H1 (cell line): ENCODE measurements at regions not wholly inside any gene's neighbourhood (a gene's known extent, or its start where the extent isn't known, plus 50 kb on each side); places are given as distances from the start of the nearest gene placed in this dataset.

ENCODE experiments used
- CTCF ChIA-PET: fragments of 300-600 bp; sonication (Branson Sonifier 250); formaldehyde crosslinking; loops from one replicate; lab custom pipeline; 2021; ENCODE audit not compliant: partially characterized antibody; lab: Charles Lee
- POLR2A ChIA-PET: fragments of 300-600 bp; sonication (Branson Sonifier 250); formaldehyde crosslinking; loops from one replicate; lab custom pipeline; 2021; ENCODE audit warnings: inconsistent platforms; ENCODE audit not compliant: partially characterized antibody; lab: Charles Lee
- DNase-seq, 2 experiments: peaks; one replicate each; pipeline versions ENCODE4 v3.0.0 to v3.0.0-alpha.2; 2010 to 2022; ENCODE audit warnings: low spot score in 2 of 2, low read depth in 1 of 2, mixed read lengths in 1 of 2
- FAIRE-seq: peaks from 2 replicates; lab custom pipeline; 2011; peaks lifted over from hg19 to GRCh38; lab: Jason Lieb, UNC
- H2AFZ ChIP-seq: 2 replicates; pipeline ENCODE4 v1.8.1; 2012; ENCODE audit warnings: low read length, inconsistent platforms
- H2AK5ac ChIP-seq: 2 replicates; pipeline ENCODE4 v1.6.1; 2013; ENCODE audit warnings: low read depth, low read length
- H2BK120ac ChIP-seq: replicated peaks from 2 replicates; pipeline ENCODE3; 2013; ENCODE audit warnings: low read depth, low read length, inconsistent platforms
- H2BK12ac ChIP-seq: 2 replicates; pipeline ENCODE4 v1.6.1; 2013; ENCODE audit warnings: low read depth, low read length
- H2BK15ac ChIP-seq: 2 replicates; pipeline ENCODE4 v1.6.1; 2013; ENCODE audit warnings: low read length
- H2BK20ac ChIP-seq: 2 replicates; pipeline ENCODE4 v1.6.1; 2013; ENCODE audit warnings: low read length
- H2BK5ac ChIP-seq: 2 replicates; pipeline ENCODE4 v1.6.1; 2013; ENCODE audit warnings: low read depth, low read length
- H3K14ac ChIP-seq: 2 replicates; pipeline ENCODE4 v1.6.1; 2013; ENCODE audit warnings: inconsistent platforms; ENCODE audit not compliant: insufficient read length
- H3K18ac ChIP-seq: 2 replicates; pipeline ENCODE4 v1.6.1; 2013; ENCODE audit warnings: low read length; ENCODE audit errors: extremely low read depth
- H3K23ac ChIP-seq: 2 replicates; pipeline ENCODE4 v1.6.1; 2013; ENCODE audit warnings: inconsistent platforms; ENCODE audit not compliant: insufficient read length
- H3K23me2 ChIP-seq: 2 replicates; pipeline ENCODE4 v1.6.1; 2013; ENCODE audit warnings: low read depth, low read length
- H3K27ac ChIP-seq: 2 replicates; pipeline ENCODE4 v1.6.1; 2011; ENCODE audit warnings: low read depth, low read length, inconsistent platforms
- H3K27me3 ChIP-seq, 4 experiments: replicated peaks in 1 of 4; 1 replicate in 1 of 4; 2 replicates in 3 of 4; pipeline versions ENCODE4 v1.6.1 to v1.8.1; 2011 to 2013; ENCODE audit warnings: low read length in 3 of 4, mild to moderate bottlenecking in 3 of 4, inconsistent platforms in 2 of 4, mixed read lengths in 2 of 4, moderate library complexity in 1 of 4; ENCODE audit not compliant: control insufficient read depth in 3 of 4, insufficient read depth in 3 of 4; ENCODE audit errors: extremely low read depth in 1 of 4
- H3K36me3 ChIP-seq, 4 experiments: 2 replicates each; pipeline versions ENCODE4 v1.6.1 to v1.8.1; 2011 to 2013; ENCODE audit warnings: mild to moderate bottlenecking in 4 of 4, low read length in 3 of 4, moderate library complexity in 2 of 4, control low read depth in 1 of 4, inconsistent platforms in 1 of 4; ENCODE audit not compliant: insufficient read depth in 4 of 4, control insufficient read depth in 2 of 4
- H3K4ac ChIP-seq: replicated peaks from 2 replicates; pipeline ENCODE3; 2013; ENCODE audit warnings: low read length, low read depth, mixed read lengths, inconsistent platforms; ENCODE audit not compliant: insufficient read length
- H3K4me1 ChIP-seq, 4 experiments: replicated peaks in 1 of 4; 1 replicate in 1 of 4; 2 replicates in 3 of 4; pipeline versions ENCODE4 v1.6.1 to v1.8.1; 2011 to 2013; ENCODE audit warnings: low read length in 3 of 4, inconsistent platforms in 2 of 4, mixed read lengths in 1 of 4; ENCODE audit not compliant: insufficient read depth in 4 of 4, control insufficient read depth in 3 of 4
- H3K4me2 ChIP-seq, 2 experiments: 2 replicates each; pipeline versions ENCODE4 v1.6.1 to v1.8.1; 2011 to 2013; ENCODE audit warnings: low read depth in 2 of 2, low read length in 2 of 2, control low read depth in 1 of 2, inconsistent platforms in 1 of 2, mild to moderate bottlenecking in 1 of 2; ENCODE audit not compliant: insufficient read depth in 1 of 2
- H3K4me3 ChIP-seq, 4 experiments: fragments of 200-600, 300-600 bp in 1 of 4; sonication (generic), shearing (Covaris generic), sonication (Bioruptor Twin) in 1 of 4; 2 replicates each; pipeline versions ENCODE4 v1.5.1 to v1.8.1; 2011 to 2016; ENCODE audit warnings: low read length in 4 of 4, low read depth in 3 of 4, control low read depth in 2 of 4, inconsistent platforms in 2 of 4, mild to moderate bottlenecking in 2 of 4, mixed read lengths in 1 of 4, moderate library complexity in 1 of 4; ENCODE audit not compliant: insufficient read depth in 2 of 4; ENCODE audit errors: extremely low read depth in 1 of 4
- H3K56ac ChIP-seq: replicated peaks from 2 replicates; pipeline ENCODE3; 2013; ENCODE audit warnings: low read depth, mild to moderate bottlenecking, mixed read lengths, low read length, inconsistent platforms; ENCODE audit not compliant: insufficient read length
- H3K79me1 ChIP-seq: 2 replicates; pipeline ENCODE4 v1.6.1; 2013; ENCODE audit warnings: low read depth, low read length, control low read depth
- H3K79me2 ChIP-seq, 2 experiments: 2 replicates each; pipeline versions ENCODE4 v1.6.1 to v1.8.1; 2012 to 2013; ENCODE audit warnings: low read length in 2 of 2, mild to moderate bottlenecking in 2 of 2, inconsistent platforms in 1 of 2; ENCODE audit not compliant: insufficient read depth in 2 of 2, control insufficient read depth in 1 of 2
- H3K9ac ChIP-seq, 4 experiments: replicated peaks in 1 of 4; 1 replicate in 1 of 4; 2 replicates in 3 of 4; pipeline versions ENCODE4 v1.6.1 to v1.8.1; 2011 to 2013; ENCODE audit warnings: low read depth in 3 of 4, low read length in 3 of 4, control low read depth in 2 of 4, mild to moderate bottlenecking in 2 of 4, moderate library complexity in 2 of 4, inconsistent platforms in 1 of 4; ENCODE audit errors: extremely low read depth in 1 of 4
- H3K9me3 ChIP-seq, 2 experiments: 2 replicates each; pipeline versions ENCODE4 v1.6.1 to v1.8.1; 2012 to 2013; ENCODE audit warnings: mild to moderate bottlenecking in 2 of 2, moderate library complexity in 2 of 2, control low read depth in 1 of 2, inconsistent platforms in 1 of 2, low read depth in 1 of 2, low read length in 1 of 2, mixed read lengths in 1 of 2; ENCODE audit not compliant: insufficient read depth in 2 of 2
- H4K20me1 ChIP-seq, 2 experiments: replicated peaks in 1 of 2; 2 replicates each; pipeline versions ENCODE3 to v1.8.1; 2011 to 2013; ENCODE audit warnings: inconsistent platforms in 2 of 2, low read length in 2 of 2, mild to moderate bottlenecking in 1 of 2; ENCODE audit not compliant: insufficient read depth in 2 of 2, control insufficient read depth in 1 of 2
- H4K5ac ChIP-seq: 2 replicates; pipeline ENCODE4 v1.6.1; 2013; ENCODE audit warnings: low read length, low read depth, mixed read lengths, inconsistent platforms; ENCODE audit not compliant: insufficient read length
- H4K8ac ChIP-seq: 2 replicates; pipeline ENCODE4 v1.8.0; 2013; ENCODE audit warnings: mild to moderate bottlenecking, moderate library complexity, low read length, inconsistent platforms; ENCODE audit not compliant: insufficient read depth; ENCODE audit errors: extremely low read depth
- H4K91ac ChIP-seq: replicated peaks from 2 replicates; pipeline ENCODE3; 2013; ENCODE audit warnings: low read length, mixed read lengths, inconsistent platforms; ENCODE audit not compliant: insufficient read length
- CBX5 ChIP-seq: fragments of 300-800, 300-1000 bp; sonication (generic); IDR thresholded peaks from 2 replicates; pipeline ENCODE4 v1.7.1; 2016; ENCODE audit warnings: antibody characterized with exemption, low read length, low read depth
- CBX8 ChIP-seq: fragments of 300-800, 300-1000 bp; sonication (generic); IDR thresholded peaks from 2 replicates; pipeline ENCODE4 v1.7.1; 2016; ENCODE audit warnings: low read depth, low read length, borderline replicate concordance
- CREB1 ChIP-seq: IDR thresholded peaks from 2 replicates; pipeline ENCODE4 v1.6.1; 2012; ENCODE audit warnings: inconsistent platforms
- EP300 ChIP-seq, 2 experiments: IDR thresholded peaks; 1 replicate in 1 of 2; 2 replicates in 1 of 2; pipeline ENCODE4 v1.6.1; 2011 to 2012; ENCODE audit warnings: low read depth in 2 of 2, low read length in 2 of 2, mild to moderate bottlenecking in 2 of 2, borderline replicate concordance in 1 of 2, inconsistent platforms in 1 of 2, moderate library complexity in 1 of 2
- FOSL1 ChIP-seq: IDR thresholded peaks from 2 replicates; pipeline ENCODE4 v1.6.1; 2011; ENCODE audit warnings: mild to moderate bottlenecking, low read depth, low read length, moderate library complexity; ENCODE audit not compliant: insufficient read depth
- JUN ChIP-seq: IDR thresholded peaks from 2 replicates; pipeline ENCODE4 v1.6.1; 2011; ENCODE audit warnings: low read depth, mild to moderate bottlenecking, improper control_type of control experiment, low read length
- SIX5 ChIP-seq: IDR thresholded peaks from 2 replicates; pipeline ENCODE4 v1.6.1; 2011; ENCODE audit warnings: mild to moderate bottlenecking, low read depth, low read length
- SP2 ChIP-seq: IDR thresholded peaks from 2 replicates; pipeline ENCODE4 v1.6.1; 2012; ENCODE audit warnings: mild to moderate bottlenecking, low read length, inconsistent platforms
- TAF7 ChIP-seq: optimal IDR thresholded peaks from 2 replicates; pipeline ENCODE3; 2011; ENCODE audit warnings: low read depth, mild to moderate bottlenecking, inconsistent platforms, low read length, moderate library complexity, borderline replicate concordance
- TBP ChIP-seq: IDR thresholded peaks from 2 replicates; pipeline ENCODE4 v1.6.1; 2011; ENCODE audit warnings: low read depth, low read length, improper control_type of control experiment
- YY1 ChIP-seq: IDR thresholded peaks from 2 replicates; pipeline ENCODE4 v1.6.1; 2011; ENCODE audit warnings: low read depth, mild to moderate bottlenecking, low read length
- WGBS, 2 experiments: shearing (Covaris generic) in 1 of 2; methylation state at CpG; one replicate each; pipeline versions ENCODE4 v1.1.6 to v1.1.7; 2013 to 2015; ENCODE audit warnings: low lambda C conversion rate in 2 of 2, mixed read lengths in 2 of 2, inconsistent platforms in 1 of 2, low coverage in 1 of 2, missing lambda C conversion rate in 1 of 2; ENCODE audit not compliant: insufficient replicate concordance in 2 of 2, insufficient coverage in 1 of 2, insufficient read length in 1 of 2; ENCODE audit errors: extremely low coverage in 1 of 2, missing lambda C conversion rate in 1 of 2; 5-methylcytosine and 5-hydroxymethylcytosine counted together
- TF ChIP-seq, protein P1 (sequence below), 3 experiments: IDR thresholded peaks; 1 replicate in 2 of 3; 2 replicates in 1 of 3; pipeline versions ENCODE4 v1.5.1 to v1.6.1; 2011; ENCODE audit warnings: low read length in 3 of 3, mild to moderate bottlenecking in 3 of 3, inconsistent platforms in 2 of 3, low read depth in 1 of 3, moderate library complexity in 1 of 3; ENCODE audit not compliant: insufficient read depth in 1 of 3; ENCODE audit errors: control extremely low read depth in 1 of 3

DNA sequence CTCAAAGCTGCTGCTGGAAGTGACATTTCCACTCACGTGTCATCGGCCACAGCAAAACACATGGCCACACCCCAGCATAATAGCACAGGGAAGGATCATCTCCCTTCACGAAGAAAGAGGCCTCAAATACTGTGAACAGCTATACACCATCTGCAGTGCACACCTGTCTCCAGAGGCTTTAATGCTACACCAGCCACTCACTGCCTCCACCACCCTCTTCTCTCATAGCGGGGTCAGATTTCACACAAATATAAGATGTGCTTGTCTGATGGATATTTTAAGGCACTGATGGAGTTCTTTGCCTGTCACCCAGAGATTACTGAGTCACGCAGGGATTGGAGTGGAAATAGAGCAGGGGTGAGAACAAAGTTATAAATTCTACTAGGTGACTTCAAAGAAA lies 374.0 kb downstream of the ZNF516 start:
- no peak overlapping the region for H2AFZ ChIP-seq
- no peak overlapping the region for H3K14ac ChIP-seq
- H3K23me2 ChIP-seq = no peaks in the 10 kb centered on the region
- H4K5ac ChIP-seq = no peak overlapping the region
- no peaks in the 10 kb centered on the region for H4K20me1 ChIP-seq
- H3K9me3 ChIP-seq = no peaks in the 10 kb centered on the region
- H2BK12ac ChIP-seq = no peak overlapping the region
- H2AK5ac ChIP-seq = no peak overlapping the region
- H4K8ac ChIP-seq = no peak overlapping the region
- POLR2A ChIA-PET = no interaction called here
- H3K79me1 ChIP-seq = no peaks in the 10 kb centered on the region
- H2BK15ac ChIP-seq = no peak overlapping the region
- H3K36me3 ChIP-seq = no peaks in the 10 kb centered on the region
- H3K27me3 ChIP-seq = no peaks in the 10 kb centered on the region
- H2BK20ac ChIP-seq = no peak overlapping the region
- H3K56ac ChIP-seq = no peak overlapping the region
- H3K9ac ChIP-seq = no peak overlapping the region
- no peak overlapping the region for H3K4me2 ChIP-seq
- no peaks in the 10 kb centered on the region for H3K79me2 ChIP-seq
- no peak overlapping the region for H3K18ac ChIP-seq
- H3K4me3 ChIP-seq = no peak overlapping the region
- no peak overlapping the region for H3K23ac ChIP-seq
- no peak overlapping the region for H3K4ac ChIP-seq
- H2BK120ac ChIP-seq = no peak overlapping the region
- H3K27ac ChIP-seq = no peak overlapping the region
- 87% methylated on average over 5 of the region's 5 CpGs; no CpG with 5 or more reads in 1 of the 2 experiments for WGBS, 2 experiments
- no peak overlapping the region for H4K91ac ChIP-seq
- FAIRE-seq (no peak), DNase-seq (no peak)
- CTCF ChIA-PET = no interaction called here
- no peak overlapping the region for H2BK5ac ChIP-seq
- no peaks in the 10 kb centered on the region for H3K4me1 ChIP-seq
- TF ChIP-seq, protein P1, sequence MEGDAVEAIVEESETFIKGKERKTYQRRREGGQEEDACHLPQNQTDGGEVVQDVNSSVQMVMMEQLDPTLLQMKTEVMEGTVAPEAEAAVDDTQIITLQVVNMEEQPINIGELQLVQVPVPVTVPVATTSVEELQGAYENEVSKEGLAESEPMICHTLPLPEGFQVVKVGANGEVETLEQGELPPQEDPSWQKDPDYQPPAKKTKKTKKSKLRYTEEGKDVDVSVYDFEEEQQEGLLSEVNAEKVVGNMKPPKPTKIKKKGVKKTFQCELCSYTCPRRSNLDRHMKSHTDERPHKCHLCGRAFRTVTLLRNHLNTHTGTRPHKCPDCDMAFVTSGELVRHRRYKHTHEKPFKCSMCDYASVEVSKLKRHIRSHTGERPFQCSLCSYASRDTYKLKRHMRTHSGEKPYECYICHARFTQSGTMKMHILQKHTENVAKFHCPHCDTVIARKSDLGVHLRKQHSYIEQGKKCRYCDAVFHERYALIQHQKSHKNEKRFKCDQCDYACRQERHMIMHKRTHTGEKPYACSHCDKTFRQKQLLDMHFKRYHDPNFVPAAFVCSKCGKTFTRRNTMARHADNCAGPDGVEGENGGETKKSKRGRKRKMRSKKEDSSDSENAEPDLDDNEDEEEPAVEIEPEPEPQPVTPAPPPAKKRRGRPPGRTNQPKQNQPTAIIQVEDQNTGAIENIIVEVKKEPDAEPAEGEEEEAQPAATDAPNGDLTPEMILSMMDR (IDR thresholded peaks at IDR 0.05; ENCODE audit: control extremely low read depth in 1 of 3, insufficient read depth in 1 of 3, low read depth in 1 of 3, low read length in 3 of 3) = no peak
- TF ChIP-seq CBX5 (no peak), CBX8 (no peak), FOSL1 (no peak), EP300 (IDR thresholded peaks at IDR 0.05; ENCODE audit: borderline replicate concordance in 1 of 2, low read depth in 2 of 2, low read length in 2 of 2) (no peak), SIX5 (no peak), SP2 (no peak), YY1 (no peak), TBP (no peak), TAF7 (no peak), CREB1 (no peak), JUN (no peak)
